ENCODE measurements at regions not wholly inside any gene's neighbourhood (a gene's known extent, or its start where the extent isn't known, plus 50 kb on each side); places are given as distances from the start of the nearest gene placed in this dataset.

DNA sequence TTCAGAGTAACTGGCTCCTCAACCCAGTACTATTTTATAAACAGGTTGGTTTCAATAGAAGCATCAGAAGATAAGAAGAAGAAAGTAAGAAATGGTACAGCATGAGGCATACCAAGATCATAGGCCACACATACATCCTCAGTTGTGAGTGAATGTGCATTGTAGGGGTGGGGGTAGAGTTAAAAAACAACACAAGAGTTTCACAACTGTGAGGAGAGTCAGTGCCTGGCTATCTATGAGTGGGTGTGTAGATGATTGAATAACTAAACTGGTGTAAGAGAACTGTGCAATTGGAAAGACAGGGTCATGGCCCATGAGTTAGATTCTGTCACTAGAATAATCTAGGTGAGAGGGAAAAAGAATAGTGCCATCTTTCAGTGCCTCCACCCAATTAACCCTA lies 748.2 kb upstream of the ACVR2A start:
- Histone ChIP-seq H3K4me3 (no peak overlapping the region), H3K4me1 (ENCODE audit: insufficient read depth) (no peaks in the 10 kb centered on the region), H3K27ac (no peak overlapping the region), H3K36me3 (no peaks in the 10 kb centered on the region), H3K9me3 (no peaks in the 10 kb centered on the region), H3K27me3 (no peaks in the 10 kb centered on the region)
- DNase-seq = no peak
- TF ChIP-seq EP300 (IDR thresholded peaks at IDR 0.05) (no peak), POLR2A (IDR thresholded peaks at IDR 0.05) (no peak)
- TF ChIP-seq, protein P1, sequence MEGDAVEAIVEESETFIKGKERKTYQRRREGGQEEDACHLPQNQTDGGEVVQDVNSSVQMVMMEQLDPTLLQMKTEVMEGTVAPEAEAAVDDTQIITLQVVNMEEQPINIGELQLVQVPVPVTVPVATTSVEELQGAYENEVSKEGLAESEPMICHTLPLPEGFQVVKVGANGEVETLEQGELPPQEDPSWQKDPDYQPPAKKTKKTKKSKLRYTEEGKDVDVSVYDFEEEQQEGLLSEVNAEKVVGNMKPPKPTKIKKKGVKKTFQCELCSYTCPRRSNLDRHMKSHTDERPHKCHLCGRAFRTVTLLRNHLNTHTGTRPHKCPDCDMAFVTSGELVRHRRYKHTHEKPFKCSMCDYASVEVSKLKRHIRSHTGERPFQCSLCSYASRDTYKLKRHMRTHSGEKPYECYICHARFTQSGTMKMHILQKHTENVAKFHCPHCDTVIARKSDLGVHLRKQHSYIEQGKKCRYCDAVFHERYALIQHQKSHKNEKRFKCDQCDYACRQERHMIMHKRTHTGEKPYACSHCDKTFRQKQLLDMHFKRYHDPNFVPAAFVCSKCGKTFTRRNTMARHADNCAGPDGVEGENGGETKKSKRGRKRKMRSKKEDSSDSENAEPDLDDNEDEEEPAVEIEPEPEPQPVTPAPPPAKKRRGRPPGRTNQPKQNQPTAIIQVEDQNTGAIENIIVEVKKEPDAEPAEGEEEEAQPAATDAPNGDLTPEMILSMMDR (IDR thresholded peaks at IDR 0.05) = no peak
- intact Hi-C loops (cut with DNase I) = no loop called here

DNA sequence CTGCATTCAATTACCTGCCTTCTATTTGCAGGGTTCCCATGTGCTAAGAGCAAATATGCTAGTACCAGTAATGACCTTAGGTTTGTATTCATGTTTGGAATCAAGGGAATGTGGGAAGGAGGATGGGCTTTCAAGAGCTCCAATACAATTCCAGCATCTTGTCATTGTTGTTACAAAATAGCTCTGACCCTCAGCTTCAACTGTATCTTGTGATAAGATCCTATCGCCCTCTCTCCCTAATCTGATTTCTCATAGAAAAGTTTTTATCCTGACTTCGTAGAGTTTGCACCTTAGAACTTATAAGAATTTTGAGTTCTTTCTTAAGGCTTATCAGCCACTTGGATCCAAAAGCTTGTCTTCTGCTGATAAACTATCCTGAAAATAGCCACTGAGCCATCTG lies 749.5 kb upstream of the ACVR2A start:
- intact Hi-C loops (cut with DNase I) = no loop called here
- WGBS, 3 donors = 90 to 94% (median 91%) methylated on average over 2 of the region's 2 CpGs
- Histone ChIP-seq H3K27ac (no peak overlapping the region), H3K4me1 (ENCODE audit: insufficient read depth) (no peaks in the 10 kb centered on the region), H3K9me3 (no peaks in the 10 kb centered on the region), H3K36me3 (no peaks in the 10 kb centered on the region), H3K4me3 (no peak overlapping the region), H3K27me3 (no peaks in the 10 kb centered on the region)
- TF ChIP-seq POLR2A (IDR thresholded peaks at IDR 0.05) (no peak), EP300 (IDR thresholded peaks at IDR 0.05) (no peak)
- TF ChIP-seq, protein P1 (IDR thresholded peaks at IDR 0.05) = no peak
- no peak for DNase-seq

DNA sequence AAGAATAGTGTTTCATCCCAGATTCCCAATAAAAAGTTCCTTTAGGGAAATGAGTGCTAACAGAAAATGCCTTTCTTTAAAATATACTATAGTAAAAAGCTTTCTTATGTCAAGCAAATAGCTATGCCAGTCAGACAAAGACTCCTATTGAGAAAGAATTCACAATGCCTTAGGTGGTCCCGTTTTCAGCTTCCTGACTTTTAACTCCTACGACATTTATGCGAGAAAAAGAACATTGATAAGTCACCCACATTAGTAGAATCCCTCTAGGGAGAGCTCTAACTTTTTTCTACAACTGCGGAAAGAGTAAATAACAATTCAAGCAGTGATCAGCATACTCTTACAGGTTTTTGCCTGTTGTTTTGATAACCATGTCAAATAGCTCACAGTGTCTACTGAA lies 750.8 kb upstream of the ACVR2A start:
- DNase-seq = no peak
- H3K4me1 ChIP-seq (ENCODE audit: insufficient read depth) = no peaks in the 10 kb centered on the region
- intact Hi-C loops (cut with DNase I) = no loop called here
- no peak overlapping the region for H3K27ac ChIP-seq
- TF ChIP-seq POLR2A (IDR thresholded peaks at IDR 0.05) (no peak), EP300 (IDR thresholded peaks at IDR 0.05) (no peak)
- TF ChIP-seq, protein P1 (IDR thresholded peaks at IDR 0.05) = no peak
- WGBS, 3 donors = 68 to 74% (median 74%) methylated on average over 4 of the region's 4 CpGs
- H3K27me3 ChIP-seq = no peaks in the 10 kb centered on the region
- H3K4me3 ChIP-seq = no peak overlapping the region
- no peaks in the 10 kb centered on the region for H3K9me3 ChIP-seq
- H3K36me3 ChIP-seq = no peaks in the 10 kb centered on the region

DNA sequence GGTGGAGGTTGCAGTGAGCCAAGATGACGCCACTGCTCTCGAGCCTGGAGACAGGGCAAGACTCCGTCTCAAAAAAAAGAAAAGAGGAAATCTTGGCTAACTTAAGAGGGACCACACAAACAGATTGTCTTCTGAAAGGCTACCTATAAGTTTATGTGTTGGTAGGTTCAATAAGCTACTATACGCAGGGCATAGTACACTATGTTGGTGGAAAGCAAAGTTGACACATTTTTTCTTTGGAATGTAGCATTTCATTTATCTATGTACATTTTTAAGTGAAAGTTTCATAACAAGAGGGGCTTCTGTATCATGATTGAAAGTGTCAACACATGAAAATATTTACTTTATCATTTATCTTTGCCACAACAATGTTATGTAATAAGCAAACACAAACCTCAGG lies 752.6 kb upstream of the ACVR2A start:
- no peaks in the 10 kb centered on the region for H3K36me3 ChIP-seq
- TF ChIP-seq, protein P1 (IDR thresholded peaks at IDR 0.05) = no peak
- TF ChIP-seq POLR2A (IDR thresholded peaks at IDR 0.05) (no peak), EP300 (IDR thresholded peaks at IDR 0.05) (no peak)
- intact Hi-C loops (cut with DNase I) = no loop called here

DNA sequence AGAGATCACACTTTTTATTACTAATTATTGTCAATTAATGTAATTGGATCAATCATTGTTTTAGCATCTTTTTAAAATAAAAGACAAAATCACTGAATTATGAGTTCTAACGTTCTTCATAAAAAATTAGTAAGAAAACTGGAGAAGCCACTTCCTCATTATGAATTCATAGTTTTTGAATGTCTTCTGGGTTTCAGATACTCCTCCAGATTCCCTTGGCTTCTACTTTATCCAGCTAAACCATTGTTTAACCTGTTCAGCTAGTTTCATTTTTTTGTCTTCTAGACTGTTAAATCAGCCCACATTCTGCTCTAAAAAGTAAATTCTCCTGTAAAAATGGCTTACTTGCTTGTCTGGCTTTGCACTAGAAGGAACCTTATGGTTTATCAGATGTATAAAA lies 753.4 kb upstream of the ACVR2A start:
- Histone ChIP-seq H3K36me3 (no peaks in the 10 kb centered on the region), H3K4me1 (ENCODE audit: insufficient read depth) (no peaks in the 10 kb centered on the region), H3K27me3 (no peaks in the 10 kb centered on the region), H3K9me3 (no peaks in the 10 kb centered on the region), H3K27ac (no peak overlapping the region), H3K4me3 (no peak overlapping the region)
- no peak for TF ChIP-seq POLR2A (IDR thresholded peaks at IDR 0.05)
- no peak for TF ChIP-seq EP300 (IDR thresholded peaks at IDR 0.05)
- TF ChIP-seq, protein P1 (IDR thresholded peaks at IDR 0.05) = no peak
- no peak for DNase-seq
- intact Hi-C loops (cut with DNase I) = no loop called here
- WGBS, 3 donors = 0 to 3% (median 0%) methylated on average over 1 of the region's 1 CpG

More for the DNA sequence above, 752.6 kb upstream of the ACVR2A start:
- WGBS, 3 donors = 65 to 86% (median 82%) methylated on average over 4 of the region's 4 CpGs
- Histone ChIP-seq H3K4me3 (no peak overlapping the region), H3K9me3 (no peaks in the 10 kb centered on the region), H3K27me3 (no peaks in the 10 kb centered on the region), H3K4me1 (ENCODE audit: insufficient read depth) (no peaks in the 10 kb centered on the region), H3K27ac (no peak overlapping the region)
- DNase-seq = no peak
